T-helper 1 cell treated with Interleukin-12 subunit alpha and Interleukin-12 subunit beta and Interleukin-4 antibody, amounts not matched to agents 30 μg/mL and 1 μg/mL, for 36 hours (primary cell): ENCODE measurements at regions not wholly inside any gene's neighbourhood (a gene's known extent, or its start where the extent isn't known, plus 50 kb on each side); places are given as distances from the start of the nearest gene placed in this dataset.
"Not testable (repeated sequence)": the region's sequence is repeated elsewhere in the genome, so short reads cannot be mapped to it uniquely, and the experiment has no call there.

ENCODE experiments used
- H3K27ac Mint-ChIP-seq: one replicate; pipeline ENCODE4 v1.8.0; 2021; ENCODE audit warnings: mild to moderate bottlenecking, mixed read lengths
- H3K27me3 Mint-ChIP-seq: one replicate; pipeline ENCODE4 v1.8.0; 2021; ENCODE audit warnings: low read depth, mixed read lengths
- H3K36me3 Mint-ChIP-seq: one replicate; pipeline ENCODE4 v1.8.0; 2021; ENCODE audit warnings: low read depth, mixed read lengths
- H3K4me1 Mint-ChIP-seq: one replicate; pipeline ENCODE4 v1.8.0; 2021; ENCODE audit warnings: low read depth, mixed read lengths
- H3K4me3 Mint-ChIP-seq: one replicate; pipeline ENCODE4 v1.8.0; 2021; ENCODE audit warnings: mild to moderate bottlenecking, moderate library complexity, mixed read lengths
- H3K9me3 Mint-ChIP-seq: one replicate; pipeline ENCODE4 v1.8.0; 2021; ENCODE audit warnings: mixed read lengths

- peaks cover 12% of the 10 kb centered on the region for H3K9me3 Mint-ChIP-seq
- H3K4me3 Mint-ChIP-seq, result no peak overlapping the region
- H3K36me3 Mint-ChIP-seq, result no peaks in the 10 kb centered on the region
- no peaks in the 10 kb centered on the region for H3K4me1 Mint-ChIP-seq
- no peaks in the 10 kb centered on the region for H3K27me3 Mint-ChIP-seq
- no peak overlapping the region for H3K27ac Mint-ChIP-seq
These were observed 1075.1 kb upstream of the MIR17HG start for GRCh38 chr13:90272356-90272755.

GRCh38 chr13:90276216-90276615, 1071.3 kb upstream of the MIR17HG start:
- no peaks in the 10 kb centered on the region for H3K36me3 Mint-ChIP-seq
- no peak overlapping the region for H3K4me3 Mint-ChIP-seq
- H3K9me3 Mint-ChIP-seq, result peaks cover 17% of the 10 kb centered on the region
- H3K27me3 Mint-ChIP-seq, result no peaks in the 10 kb centered on the region
- H3K27ac Mint-ChIP-seq, result no peak overlapping the region
- H3K4me1 Mint-ChIP-seq, result no peaks in the 10 kb centered on the region

GRCh38 chr13:90278231-90278630, 1069.3 kb upstream of the MIR17HG start:
- not testable (repeated sequence) for H3K4me1 Mint-ChIP-seq, H3K27ac Mint-ChIP-seq, H3K9me3 Mint-ChIP-seq, H3K36me3 Mint-ChIP-seq, H3K27me3 Mint-ChIP-seq, H3K4me3 Mint-ChIP-seq

- Mint-ChIP-seq H3K4me1 (no peaks in the 10 kb centered on the region), H3K27ac (no peak overlapping the region), H3K36me3 (no peaks in the 10 kb centered on the region), H3K9me3 (peaks cover 10% of the 10 kb centered on the region), H3K27me3 (no peaks in the 10 kb centered on the region), H3K4me3 (no peak overlapping the region)
These were observed 1065.8 kb upstream of the MIR17HG start for GRCh38 chr13:90281709-90282108.

- H3K9me3 Mint-ChIP-seq, result peaks cover 28% of the 10 kb centered on the region
- H3K27me3 Mint-ChIP-seq, result no peaks in the 10 kb centered on the region
These were observed 1060.0 kb upstream of the MIR17HG start for GRCh38 chr13:90287521-90287920.

GRCh38 chr13:90293793-90294361, 1053.6 kb upstream of the MIR17HG start:
- Mint-ChIP-seq H3K27me3 (no peaks in the 10 kb centered on the region), H3K4me3 (no peak overlapping the region), H3K9me3 (peaks cover 12% of the 10 kb centered on the region), H3K36me3 (no peaks in the 10 kb centered on the region), H3K4me1 (no peaks in the 10 kb centered on the region), H3K27ac (no peak overlapping the region)

More at GRCh38 chr13:90287521-90287920, 1060.0 kb upstream of the MIR17HG start:
- H3K4me1 Mint-ChIP-seq, result no peaks in the 10 kb centered on the region
- H3K4me3 Mint-ChIP-seq, result no peak overlapping the region
- H3K36me3 Mint-ChIP-seq, result no peaks in the 10 kb centered on the region
- no peak overlapping the region for H3K27ac Mint-ChIP-seq

GRCh38 chr13:90299238-90299637, 1048.2 kb upstream of the MIR17HG start:
- no peak overlapping the region for H3K4me3 Mint-ChIP-seq
- H3K27me3 Mint-ChIP-seq, result no peaks in the 10 kb centered on the region
- H3K36me3 Mint-ChIP-seq, result no peaks in the 10 kb centered on the region
- no peaks in the 10 kb centered on the region for H3K9me3 Mint-ChIP-seq
- no peak overlapping the region for H3K27ac Mint-ChIP-seq
- H3K4me1 Mint-ChIP-seq, result no peaks in the 10 kb centered on the region

- no peaks in the 10 kb centered on the region for H3K4me1 Mint-ChIP-seq
- no peak overlapping the region for H3K27ac Mint-ChIP-seq
- no peaks in the 10 kb centered on the region for H3K27me3 Mint-ChIP-seq
- H3K36me3 Mint-ChIP-seq, result no peaks in the 10 kb centered on the region
- H3K4me3 Mint-ChIP-seq, result no peak overlapping the region
- no peaks in the 10 kb centered on the region for H3K9me3 Mint-ChIP-seq
These were observed 1047.5 kb upstream of the MIR17HG start for GRCh38 chr13:90300015-90300414.

- no peaks in the 10 kb centered on the region for H3K36me3 Mint-ChIP-seq
- H3K27ac Mint-ChIP-seq, result no peak overlapping the region
- no peaks in the 10 kb centered on the region for H3K4me1 Mint-ChIP-seq
- H3K9me3 Mint-ChIP-seq, result no peaks in the 10 kb centered on the region
- H3K4me3 Mint-ChIP-seq, result no peak overlapping the region
- no peaks in the 10 kb centered on the region for H3K27me3 Mint-ChIP-seq
These were observed 1045.4 kb upstream of the MIR17HG start for GRCh38 chr13:90302107-90302506.

GRCh38 chr13:90305796-90306195, 1041.7 kb upstream of the MIR17HG start:
- H3K36me3 Mint-ChIP-seq, result no peaks in the 10 kb centered on the region
- no peaks in the 10 kb centered on the region for H3K9me3 Mint-ChIP-seq
- no peaks in the 10 kb centered on the region for H3K27me3 Mint-ChIP-seq
- no peak overlapping the region for H3K4me3 Mint-ChIP-seq
- no peak overlapping the region for H3K27ac Mint-ChIP-seq
- H3K4me1 Mint-ChIP-seq, result no peaks in the 10 kb centered on the region

GRCh38 chr13:90307136-90307535, 1040.4 kb upstream of the MIR17HG start:
- Mint-ChIP-seq H3K4me3 (no peak overlapping the region), H3K4me1 (no peaks in the 10 kb centered on the region), H3K9me3 (no peaks in the 10 kb centered on the region), H3K36me3 (no peaks in the 10 kb centered on the region), H3K27me3 (no peaks in the 10 kb centered on the region), H3K27ac (no peak overlapping the region)

- H3K36me3 Mint-ChIP-seq, result no peaks in the 10 kb centered on the region
- H3K4me1 Mint-ChIP-seq, result no peaks in the 10 kb centered on the region
- H3K9me3 Mint-ChIP-seq, result no peaks in the 10 kb centered on the region
- no peak overlapping the region for H3K4me3 Mint-ChIP-seq
- no peaks in the 10 kb centered on the region for H3K27me3 Mint-ChIP-seq
- no peak overlapping the region for H3K27ac Mint-ChIP-seq
These were observed 1039.2 kb upstream of the MIR17HG start for GRCh38 chr13:90308249-90308648.

- H3K27ac Mint-ChIP-seq, result no peak overlapping the region
- H3K4me1 Mint-ChIP-seq, result no peaks in the 10 kb centered on the region
- no peaks in the 10 kb centered on the region for H3K36me3 Mint-ChIP-seq
- H3K9me3 Mint-ChIP-seq, result peaks cover 3% of the 10 kb centered on the region
- H3K4me3 Mint-ChIP-seq, result no peak overlapping the region
- H3K27me3 Mint-ChIP-seq, result no peaks in the 10 kb centered on the region
These were observed 1035.6 kb upstream of the MIR17HG start for GRCh38 chr13:90311929-90312328.

- H3K4me1 Mint-ChIP-seq, result no peaks in the 10 kb centered on the region
- peaks cover 3% of the 10 kb centered on the region for H3K9me3 Mint-ChIP-seq
- H3K36me3 Mint-ChIP-seq, result no peaks in the 10 kb centered on the region
- H3K4me3 Mint-ChIP-seq, result no peak overlapping the region
- no peaks in the 10 kb centered on the region for H3K27me3 Mint-ChIP-seq
- no peak overlapping the region for H3K27ac Mint-ChIP-seq
These were observed 1032.4 kb upstream of the MIR17HG start for GRCh38 chr13:90315061-90315460.

GRCh38 chr13:90320664-90321063, 1026.8 kb upstream of the MIR17HG start:
- Mint-ChIP-seq H3K27me3 (no peaks in the 10 kb centered on the region), H3K4me1 (no peaks in the 10 kb centered on the region), H3K9me3 (no peaks in the 10 kb centered on the region), H3K27ac (no peak overlapping the region), H3K36me3 (no peaks in the 10 kb centered on the region), H3K4me3 (no peak overlapping the region)
